Esophagus squamous epithelium (tissue), 5 donors: ENCODE measurements at regions not wholly inside any gene's neighbourhood (a gene's known extent, or its start where the extent isn't known, plus 50 kb on each side); places are given as distances from the start of the nearest gene placed in this dataset.

Source experiments
- DNase-seq: peaks from one replicate; lab custom pipeline; 2025; lab: John Stamatoyannopoulos, UW
- H3K27ac ChIP-seq, 4 donors: fragments of 200-600 bp; sonication (generic); one replicate each; pipeline ENCODE4 v1.5.1; 2016 to 2019; ENCODE audit warnings: mild to moderate bottlenecking in 1 of 4
- H3K27me3 ChIP-seq, 4 donors: fragments of 200-600 bp; sonication (generic); 1 replicate in 3 of 4; 2 replicates in 1 of 4; pipeline versions ENCODE4 v1.5.1 to v1.6.0; 2017 to 2021; ENCODE audit warnings: antibody characterized with exemption in 1 of 4
- H3K36me3 ChIP-seq, 3 donors: fragments of 200-600 bp; sonication (generic); one replicate each; pipeline ENCODE4 v1.5.1; 2016 to 2019
- H3K4me1 ChIP-seq, 3 donors: fragments of 200-600 bp; sonication (generic); one replicate each; pipeline ENCODE4 v1.5.1; 2017 to 2019
- H3K4me3 ChIP-seq, 4 donors: fragments of 200-600 bp; sonication (generic); 1 replicate in 3 of 4; 2 replicates in 1 of 4; pipeline ENCODE4 v1.5.1; 2016 to 2019; ENCODE audit warnings: mild to moderate bottlenecking in 2 of 4, moderate library complexity in 1 of 4
- H3K9me3 ChIP-seq, 3 donors: fragments of 200-600 bp; sonication (generic); one replicate each; pipeline ENCODE4 v1.5.1; 2016 to 2019
- POLR2A ChIP-seq, 4 donors: fragments of 450-650 bp; IDR thresholded peaks; one replicate each; pipeline ENCODE4 v1.6.1; 2017; ENCODE audit warnings: antibody characterized with exemption in 4 of 4, mild to moderate bottlenecking in 4 of 4, moderate library complexity in 3 of 4
- WGBS, 2 donors: methylation state at CpG; one replicate each; pipeline ENCODE4 v1.1.5; 2018; 5-methylcytosine and 5-hydroxymethylcytosine counted together
- intact Hi-C: fragments of 100-400 bp; cut with DNase I; formaldehyde crosslinking; loops from one replicate; pipeline ENCODE4 v1.15.0; 2022
- TF ChIP-seq, protein P1 (sequence below), 6 experiments: fragments of 450-650 bp in 4 of 6; fragments of 200-600 bp in 2 of 6; sonication (generic) in 2 of 6; IDR thresholded peaks; one replicate each; pipeline ENCODE4 v1.5.1; 2016 to 2019; ENCODE audit warnings: antibody characterized with exemption in 6 of 6, mild to moderate bottlenecking in 4 of 6, moderate library complexity in 4 of 6
- donor health status: DM: yes; HTN: yes; CAD: no.

- DNase-seq = no peak
- no peak overlapping the region for H3K4me3 ChIP-seq
- 63 to 73% methylated on average over 6 of the region's 6 CpGs for WGBS, 2 donors
- no peak overlapping the region for H3K27ac ChIP-seq
- TF ChIP-seq, protein P1, sequence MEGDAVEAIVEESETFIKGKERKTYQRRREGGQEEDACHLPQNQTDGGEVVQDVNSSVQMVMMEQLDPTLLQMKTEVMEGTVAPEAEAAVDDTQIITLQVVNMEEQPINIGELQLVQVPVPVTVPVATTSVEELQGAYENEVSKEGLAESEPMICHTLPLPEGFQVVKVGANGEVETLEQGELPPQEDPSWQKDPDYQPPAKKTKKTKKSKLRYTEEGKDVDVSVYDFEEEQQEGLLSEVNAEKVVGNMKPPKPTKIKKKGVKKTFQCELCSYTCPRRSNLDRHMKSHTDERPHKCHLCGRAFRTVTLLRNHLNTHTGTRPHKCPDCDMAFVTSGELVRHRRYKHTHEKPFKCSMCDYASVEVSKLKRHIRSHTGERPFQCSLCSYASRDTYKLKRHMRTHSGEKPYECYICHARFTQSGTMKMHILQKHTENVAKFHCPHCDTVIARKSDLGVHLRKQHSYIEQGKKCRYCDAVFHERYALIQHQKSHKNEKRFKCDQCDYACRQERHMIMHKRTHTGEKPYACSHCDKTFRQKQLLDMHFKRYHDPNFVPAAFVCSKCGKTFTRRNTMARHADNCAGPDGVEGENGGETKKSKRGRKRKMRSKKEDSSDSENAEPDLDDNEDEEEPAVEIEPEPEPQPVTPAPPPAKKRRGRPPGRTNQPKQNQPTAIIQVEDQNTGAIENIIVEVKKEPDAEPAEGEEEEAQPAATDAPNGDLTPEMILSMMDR (IDR thresholded peaks at IDR 0.05) = no peak
- TF ChIP-seq POLR2A (IDR thresholded peaks at IDR 0.05) = no peak
- H3K4me1 ChIP-seq = no peaks in the 10 kb centered on the region
- no peaks in the 10 kb centered on the region for H3K36me3 ChIP-seq
- intact Hi-C loops = no loop called here
- H3K27me3 ChIP-seq = no peaks in the 10 kb centered on the region
- H3K9me3 ChIP-seq = no peaks in the 10 kb centered on the region
These were observed 200.1 kb upstream of the VCX3A start for GRCh38 chrX:6734844-6735634.

GRCh38 chrX:6732101-6732500, 197.2 kb upstream of the VCX3A start:
- intact Hi-C loops = no loop called here
- DNase-seq = no peak
- H3K4me1 ChIP-seq = no peaks in the 10 kb centered on the region
- H3K4me3 ChIP-seq = no peak overlapping the region
- H3K27ac ChIP-seq = no peak overlapping the region
- no peaks in the 10 kb centered on the region for H3K9me3 ChIP-seq
- no peaks in the 10 kb centered on the region for H3K36me3 ChIP-seq
- 31 to 33% methylated on average over 1 of the region's 1 CpG for WGBS, 2 donors
- no peaks in the 10 kb centered on the region for H3K27me3 ChIP-seq
- TF ChIP-seq, protein P1 (IDR thresholded peaks at IDR 0.05) = no peak
- no peak for TF ChIP-seq POLR2A (IDR thresholded peaks at IDR 0.05)

- Histone ChIP-seq H3K4me3 (no peak overlapping the region), H3K27ac (no peak overlapping the region), H3K36me3 (no peaks in the 10 kb centered on the region), H3K4me1 (no peaks in the 10 kb centered on the region), H3K9me3 (no peaks in the 10 kb centered on the region), H3K27me3 (no peaks in the 10 kb centered on the region)
- intact Hi-C loops = no loop called here
- WGBS, 2 donors = 31 to 51% methylated on average over 8 to 9 of the region's 9 CpGs
- TF ChIP-seq, protein P1 (IDR thresholded peaks at IDR 0.05) = no peak
- no peak for TF ChIP-seq POLR2A (IDR thresholded peaks at IDR 0.05)
- no peak for DNase-seq
These were observed 194.7 kb upstream of the VCX3A start for GRCh38 chrX:6729626-6730025.

- DNase-seq = no peak
- Histone ChIP-seq H3K4me3 (no peak overlapping the region), H3K36me3 (no peaks in the 10 kb centered on the region), H3K9me3 (no peaks in the 10 kb centered on the region), H3K27ac (no peak overlapping the region), H3K4me1 (no peaks in the 10 kb centered on the region), H3K27me3 (no peaks in the 10 kb centered on the region)
- WGBS, 2 donors = 67 to 88% methylated on average over 3 to 6 of the region's 6 CpGs
- intact Hi-C loops = no loop called here
- TF ChIP-seq, protein P1 (IDR thresholded peaks at IDR 0.05) = no peak
- TF ChIP-seq POLR2A (IDR thresholded peaks at IDR 0.05) = no peak
These were observed 183.8 kb upstream of the VCX3A start for GRCh38 chrX:6718766-6719165.

DNA sequence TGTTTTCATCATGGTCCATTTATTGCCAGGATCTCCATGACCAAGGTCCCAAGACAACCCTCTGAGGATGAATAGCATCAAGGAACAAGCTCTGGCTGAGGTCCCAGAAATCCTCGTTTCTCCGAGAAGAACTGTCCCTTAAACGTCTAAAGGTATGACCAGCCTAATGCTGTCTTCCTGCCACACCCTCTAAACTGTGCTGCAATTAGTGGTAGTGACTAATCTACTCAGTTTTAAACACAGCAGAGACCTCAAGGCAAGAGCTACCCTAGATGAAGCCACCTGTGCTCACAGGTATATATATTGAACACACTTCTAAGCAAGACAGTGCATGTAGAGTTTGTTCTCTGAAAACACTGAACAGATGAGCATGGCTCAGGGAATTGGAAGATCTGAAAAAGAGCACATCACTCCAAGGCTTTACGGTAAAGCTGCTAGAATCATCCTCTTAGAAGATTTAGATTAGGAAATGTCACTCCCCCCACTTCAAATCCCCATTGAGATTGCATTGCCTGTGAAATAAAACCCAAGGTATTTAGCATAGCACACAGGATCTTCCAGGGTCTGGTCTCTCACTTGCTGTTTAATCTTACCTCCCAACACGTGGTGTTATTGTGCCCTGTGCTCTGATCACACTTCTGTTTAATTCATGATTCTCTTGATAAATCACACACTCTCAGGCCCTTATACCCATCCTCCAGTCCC, 173.9 kb upstream of the VCX3A start:
- DNase-seq = no peak
- no peaks in the 10 kb centered on the region for H3K27me3 ChIP-seq
- H3K4me3 ChIP-seq = no peak overlapping the region
- H3K36me3 ChIP-seq = no peaks in the 10 kb centered on the region
- H3K9me3 ChIP-seq = no peaks in the 10 kb centered on the region
- no peaks in the 10 kb centered on the region for H3K4me1 ChIP-seq
- H3K27ac ChIP-seq = no peak overlapping the region
- intact Hi-C loops = no loop called here
- TF ChIP-seq, protein P1 (IDR thresholded peaks at IDR 0.05) = no peak
- no peak for TF ChIP-seq POLR2A (IDR thresholded peaks at IDR 0.05)
- 41 to 48% methylated on average over 2 to 5 of the region's 5 CpGs for WGBS, 2 donors
